ENCODE measurements at regions not wholly inside any gene's neighbourhood (a gene's known extent, or its start where the extent isn't known, plus 50 kb on each side); places are given as distances from the start of the nearest gene placed in this dataset.

DNA sequence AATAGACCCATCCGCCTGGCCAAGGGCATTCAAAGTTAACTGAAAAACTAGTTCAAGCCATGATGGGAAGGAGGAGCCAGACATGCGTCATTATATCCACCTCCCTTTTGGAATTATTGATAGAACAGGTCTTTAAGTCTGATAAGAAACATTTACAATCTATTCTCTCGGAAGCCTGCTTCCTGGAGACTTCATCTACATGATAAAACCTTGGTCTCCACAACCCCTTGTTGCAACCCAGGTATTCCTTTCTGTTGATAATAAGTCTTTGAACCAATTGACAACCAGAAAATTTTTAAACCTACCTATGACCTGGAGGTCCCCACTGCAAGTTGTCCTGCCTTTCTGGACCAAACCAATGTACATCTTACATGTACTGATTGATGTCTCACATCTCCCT lies 451.3 kb downstream of the NAF1 start:
- Histone ChIP-seq H3K27me3 (replicated peaks; ENCODE audit: insufficient read depth, low read depth, low read length, poor library complexity) (no peaks in the 10 kb centered on the region), H3K9me3 (ENCODE audit: low read depth, low read length, poor library complexity, severe bottlenecking) (no peaks in the 10 kb centered on the region), H3K4me1 (ENCODE audit: insufficient read depth, low read length, poor library complexity, severe bottlenecking) (no peaks in the 10 kb centered on the region), H3K36me3 (ENCODE audit: insufficient read depth, low read length, poor library complexity, severe bottlenecking) (no peaks in the 10 kb centered on the region), H3K27ac (ENCODE audit: low read depth, low read length, poor library complexity, severe bottlenecking) (no peak overlapping the region), H3K4me3 (ENCODE audit: low read depth, low read length, poor library complexity, severe bottlenecking) (no peak overlapping the region)
- DNase-seq (ENCODE audit: low spot score) = no peak
- no TSS peak for BruUV-seq (replicated peaks)
- TF ChIP-seq EZH2 (IDR thresholded peaks at IDR 0.05; ENCODE audit: borderline replicate concordance, low read depth, low read length, poor library complexity, severe bottlenecking) (no peak), CTCF (conservative IDR thresholded peaks at IDR 0.05; ENCODE audit: low read depth, low read length) (no peak)
- intact Hi-C loops (cut with micrococcal nuclease; ENCODE audit: unreplicated experiment) = no loop called here
- POLR2A ChIA-PET (ENCODE audit: low non-redundant PET) = no interaction called here
- CTCF ChIA-PET = no interaction called here

DNA sequence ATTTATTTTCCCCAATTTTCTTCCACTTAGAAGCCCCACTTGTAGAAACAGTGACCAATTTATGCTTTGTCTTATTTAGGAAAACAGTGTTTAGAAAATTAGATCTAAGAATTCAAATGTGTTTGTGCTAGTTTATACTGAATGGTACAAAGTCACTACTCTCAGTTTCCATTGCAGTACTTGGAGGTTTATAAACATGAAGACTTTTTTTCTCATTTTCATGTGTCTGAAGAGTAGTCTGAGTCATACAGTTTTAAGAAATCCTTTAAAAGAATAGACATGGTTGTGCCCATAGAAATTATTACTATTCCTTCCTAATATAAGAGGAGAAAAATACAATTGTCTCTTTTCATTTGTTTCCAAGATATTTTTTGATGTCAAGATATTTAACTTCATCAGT lies 458.7 kb downstream of the NAF1 start:
- no peak for DNase-seq (ENCODE audit: low spot score)
- TF ChIP-seq EZH2 (IDR thresholded peaks at IDR 0.05; ENCODE audit: borderline replicate concordance, low read depth, low read length, poor library complexity, severe bottlenecking) (no peak), CTCF (conservative IDR thresholded peaks at IDR 0.05; ENCODE audit: low read depth, low read length) (no peak)
- ChIA-PET CTCF (no interaction called here), POLR2A (ENCODE audit: low non-redundant PET) (no interaction called here)
- H3K27me3 ChIP-seq (replicated peaks; ENCODE audit: insufficient read depth, low read depth, low read length, poor library complexity) = no peaks in the 10 kb centered on the region
- no peak overlapping the region for H3K4me3 ChIP-seq (ENCODE audit: low read depth, low read length, poor library complexity, severe bottlenecking)
- no peaks in the 10 kb centered on the region for H3K9me3 ChIP-seq (ENCODE audit: low read depth, low read length, poor library complexity, severe bottlenecking)
- no peaks in the 10 kb centered on the region for H3K4me1 ChIP-seq (ENCODE audit: insufficient read depth, low read length, poor library complexity, severe bottlenecking)
- intact Hi-C loops (cut with micrococcal nuclease; ENCODE audit: unreplicated experiment) = no loop called here
- BruUV-seq (replicated peaks) = no TSS peak
- no peak overlapping the region for H3K27ac ChIP-seq (ENCODE audit: low read depth, low read length, poor library complexity, severe bottlenecking)
- H3K36me3 ChIP-seq (ENCODE audit: insufficient read depth, low read length, poor library complexity, severe bottlenecking) = no peaks in the 10 kb centered on the region

DNA sequence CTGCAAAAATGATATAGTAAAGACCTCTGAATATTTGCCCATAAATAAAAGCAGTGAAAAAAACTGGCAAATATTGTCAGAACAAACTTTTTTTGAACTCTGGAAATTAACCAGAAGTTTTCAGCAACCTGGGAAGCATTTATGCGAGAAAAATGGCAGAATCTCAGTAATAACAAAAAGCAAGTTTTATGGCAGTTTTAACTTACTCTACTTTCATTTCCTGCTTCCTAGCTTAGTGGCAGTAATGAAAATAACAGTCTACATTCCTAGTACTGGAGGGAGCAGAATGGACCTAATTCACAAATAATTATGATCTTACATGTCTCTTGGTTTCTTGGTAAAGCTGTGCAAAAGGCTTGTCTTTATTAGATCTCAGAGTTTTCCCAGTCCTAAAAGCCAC lies 460.1 kb downstream of the NAF1 start:
- Histone ChIP-seq H3K9me3 (ENCODE audit: low read depth, low read length, poor library complexity, severe bottlenecking) (no peaks in the 10 kb centered on the region), H3K4me3 (ENCODE audit: low read depth, low read length, poor library complexity, severe bottlenecking) (no peak overlapping the region), H3K4me1 (ENCODE audit: insufficient read depth, low read length, poor library complexity, severe bottlenecking) (no peaks in the 10 kb centered on the region), H3K27me3 (replicated peaks; ENCODE audit: insufficient read depth, low read depth, low read length, poor library complexity) (no peaks in the 10 kb centered on the region), H3K27ac (ENCODE audit: low read depth, low read length, poor library complexity, severe bottlenecking) (no peak overlapping the region), H3K36me3 (ENCODE audit: insufficient read depth, low read length, poor library complexity, severe bottlenecking) (no peaks in the 10 kb centered on the region)
- BruUV-seq (replicated peaks) = no TSS peak
- intact Hi-C loops (cut with micrococcal nuclease; ENCODE audit: unreplicated experiment) = no loop called here
- CTCF ChIA-PET = no interaction called here
- no peak for DNase-seq (ENCODE audit: low spot score)
- TF ChIP-seq EZH2 (IDR thresholded peaks at IDR 0.05; ENCODE audit: borderline replicate concordance, low read depth, low read length, poor library complexity, severe bottlenecking) (no peak), CTCF (conservative IDR thresholded peaks at IDR 0.05; ENCODE audit: low read depth, low read length) (no peak)
- POLR2A ChIA-PET (ENCODE audit: low non-redundant PET) = no interaction called here

All from A673 (cell line).